ENCODE measurements at regions not wholly inside any gene's neighbourhood (a gene's known extent, or its start where the extent isn't known, plus 50 kb on each side); places are given as distances from the start of the nearest gene placed in this dataset.

DNA sequence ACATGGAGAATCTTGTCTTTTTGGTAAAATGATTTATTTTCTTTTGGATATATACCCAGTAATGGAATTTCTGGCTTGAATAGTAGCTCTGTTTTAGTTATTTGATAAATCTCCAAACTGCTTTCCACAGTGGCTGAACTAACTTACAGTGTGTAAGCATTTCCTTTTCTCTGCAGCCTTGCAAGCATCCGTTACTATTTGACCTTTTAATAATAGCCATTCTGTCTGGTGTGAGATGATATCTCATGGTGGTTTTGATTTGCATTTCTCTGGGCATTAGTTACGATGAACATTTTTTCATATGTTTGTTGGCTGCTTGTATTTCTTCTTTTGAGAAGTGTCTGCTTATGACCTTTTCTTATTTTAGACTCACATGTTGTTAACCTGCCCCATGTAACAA, 190.2 kb downstream of the GALR1 start:
- no peak for DNase-seq (ENCODE audit: low read depth in 4 of 4, low spot score in 1 of 4)

DNA sequence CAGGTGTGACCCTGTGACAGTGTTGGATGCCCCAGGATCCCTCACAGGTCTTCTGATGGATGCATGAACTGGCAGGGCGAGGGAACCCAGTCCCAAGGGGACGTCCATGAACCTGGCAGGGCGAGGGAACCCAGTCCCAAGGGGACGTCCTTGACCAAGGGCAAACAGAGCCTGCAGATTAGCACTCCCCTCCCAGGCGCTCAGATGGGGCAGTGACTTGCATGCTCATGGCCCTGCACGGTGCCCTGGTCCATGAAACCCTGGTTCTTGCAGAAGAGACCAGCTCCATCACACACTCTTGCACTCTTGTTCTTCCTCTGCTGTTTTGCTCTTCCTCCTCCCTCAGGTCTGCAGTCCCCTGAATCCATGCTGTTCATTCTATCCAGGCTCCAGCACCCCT, 192.7 kb downstream of the GALR1 start:
- no peak for DNase-seq (ENCODE audit: low read depth in 4 of 4, low spot score in 1 of 4)

DNA sequence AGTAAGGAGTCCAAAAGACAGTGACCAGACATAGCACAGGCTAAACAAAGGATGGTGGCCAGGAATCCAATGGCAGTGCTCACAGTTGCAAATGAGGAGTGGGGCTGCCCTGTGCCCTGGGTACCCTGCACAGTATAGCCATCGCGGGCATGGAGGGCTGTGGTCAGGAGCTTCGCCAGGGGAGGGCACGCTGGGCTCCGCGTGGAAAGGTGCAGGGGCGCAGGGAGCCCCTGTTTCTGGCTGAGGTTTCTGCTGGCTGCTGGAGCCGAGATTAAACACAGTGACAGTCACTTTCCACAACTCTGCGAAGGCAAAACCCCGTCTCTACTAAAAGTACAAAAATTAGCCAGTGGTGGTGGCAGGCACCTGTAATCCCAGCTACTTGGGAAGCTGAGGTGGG, 194.7 kb downstream of the GALR1 start:
- no peak for DNase-seq (ENCODE audit: low read depth in 4 of 4, low spot score in 1 of 4)

DNA sequence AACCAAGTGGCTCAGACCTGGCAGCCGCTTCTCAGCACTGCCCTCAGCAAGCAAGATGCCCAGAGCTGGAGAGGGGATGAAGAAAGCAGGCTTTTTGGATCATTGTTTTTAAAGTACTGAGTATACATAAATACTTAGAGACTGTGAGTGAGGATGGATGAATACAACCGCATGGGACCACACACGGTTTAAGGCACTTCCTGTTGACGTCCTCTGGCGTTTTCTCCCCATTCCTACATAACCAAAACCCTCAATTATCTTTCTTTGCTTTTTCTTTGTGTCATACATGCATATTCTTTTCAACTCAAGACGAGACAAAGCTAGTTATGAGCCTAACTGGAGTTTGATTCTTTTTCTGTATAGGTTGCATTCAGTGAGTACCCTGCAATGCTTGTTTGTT, 198.4 kb downstream of the GALR1 start:
- DNase-seq (ENCODE audit: low read depth in 4 of 4, low spot score in 1 of 4), result no peak

DNA sequence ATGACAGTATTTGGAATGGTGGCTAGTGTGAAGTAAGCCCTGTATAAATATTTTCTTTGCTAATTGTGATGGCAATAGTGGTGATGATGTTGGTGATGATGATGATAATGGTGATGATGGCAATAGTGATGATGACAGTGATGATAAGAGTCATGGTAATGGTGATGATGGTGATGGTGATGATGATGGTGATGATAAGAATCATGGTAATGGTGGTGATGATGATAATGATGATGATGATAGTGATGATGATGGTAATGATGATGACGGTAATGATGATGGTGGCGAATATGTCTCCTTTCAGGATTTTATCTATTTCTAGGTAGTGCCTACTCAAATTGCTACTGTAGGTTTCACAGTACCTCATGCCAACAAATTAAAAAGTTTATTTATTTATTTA, 205.4 kb downstream of the GALR1 start:
- DNase-seq (ENCODE audit: low read depth in 4 of 4, low spot score in 1 of 4), result no peak

DNA sequence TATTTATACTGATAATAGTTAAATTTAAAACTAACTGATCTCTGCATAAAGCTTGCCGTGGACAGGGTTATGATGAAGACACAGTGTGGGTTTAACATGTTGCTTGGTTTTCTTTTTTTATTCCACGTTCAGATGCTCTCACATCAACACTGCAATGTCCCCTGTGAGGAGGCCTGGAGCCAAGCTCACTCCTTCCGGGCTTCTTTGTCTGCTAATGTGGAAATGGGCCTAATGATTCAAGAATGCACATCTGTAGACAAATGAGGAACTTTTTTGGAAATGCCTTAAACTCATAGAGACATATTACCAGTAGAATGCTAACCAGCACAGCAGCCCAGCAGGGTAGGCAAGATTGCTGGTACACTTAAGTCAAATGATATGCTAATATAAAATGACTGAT, 208.0 kb downstream of the GALR1 start:
- DNase-seq (ENCODE audit: low read depth in 4 of 4, low spot score in 1 of 4), result no peak

DNA sequence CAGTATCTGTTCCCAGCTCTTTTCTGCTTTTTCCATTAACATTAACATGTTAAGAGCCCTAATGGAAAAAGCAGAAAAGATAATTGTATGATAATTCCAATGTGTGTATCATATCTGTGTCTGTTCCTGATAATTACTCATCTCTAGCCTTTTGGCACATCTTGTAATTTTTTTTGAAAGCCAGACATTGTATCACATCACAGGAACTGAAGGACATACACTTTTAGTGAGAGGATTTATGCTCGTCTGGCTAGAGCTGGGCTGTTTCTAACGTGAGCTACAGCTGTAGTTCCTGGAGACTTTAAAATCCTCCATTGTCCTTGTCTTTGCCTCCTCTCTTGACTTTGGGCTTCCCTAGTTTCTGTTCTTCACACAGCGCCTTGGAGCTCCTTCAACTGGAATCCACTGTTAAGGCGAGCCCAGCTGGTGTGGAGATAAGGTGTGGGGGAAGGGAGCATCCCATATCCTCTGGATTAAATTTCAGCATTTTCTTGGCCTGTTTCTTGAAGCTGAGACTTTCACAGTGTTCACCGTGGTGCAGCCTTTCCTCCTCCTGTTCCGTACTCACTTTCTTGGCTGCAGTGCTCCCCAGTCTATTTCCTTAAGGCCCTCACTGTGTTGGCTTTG, 211.5 kb downstream of the GALR1 start:
- no peak for DNase-seq (ENCODE audit: low read depth in 4 of 4, low spot score in 1 of 4)

DNA sequence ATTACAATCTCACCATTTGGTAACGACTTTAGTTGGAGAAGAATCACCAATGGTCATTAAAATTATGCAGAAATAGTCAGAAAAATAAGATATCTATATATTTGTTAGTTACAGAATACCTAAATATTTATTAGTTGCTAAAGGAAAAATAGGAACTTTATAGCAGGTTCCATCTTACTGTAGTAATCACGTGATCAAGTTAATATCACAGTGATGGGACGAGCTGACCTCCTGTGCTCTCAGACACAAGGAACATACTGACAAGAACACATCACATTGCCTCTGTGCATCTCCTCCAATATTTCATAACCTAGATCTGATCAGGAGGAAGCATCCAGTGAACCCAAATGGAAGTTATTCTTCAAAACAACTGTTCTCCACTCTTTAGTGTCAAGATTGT, 215.3 kb downstream of the GALR1 start:
- DNase-seq (ENCODE audit: low read depth in 4 of 4, low spot score in 1 of 4), result no peak

DNA sequence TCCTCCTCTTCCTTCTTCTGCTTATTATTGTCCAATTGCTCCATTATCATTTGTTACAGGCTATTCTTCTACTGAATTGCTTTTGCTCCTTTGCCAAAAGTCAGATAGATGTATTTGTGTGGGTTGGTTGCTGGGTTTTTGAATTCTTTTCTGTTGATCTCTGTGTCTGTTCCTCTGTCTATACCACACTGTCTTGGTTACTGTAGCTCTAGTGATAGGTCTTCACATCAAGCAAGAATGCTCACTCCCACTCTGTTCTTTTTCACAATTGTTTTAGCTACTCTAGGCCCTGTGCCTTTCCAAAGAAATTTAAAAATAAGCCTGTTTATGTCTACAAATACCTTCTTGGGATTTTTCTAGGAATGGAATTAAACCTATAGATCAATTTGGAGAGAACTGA, 217.2 kb downstream of the GALR1 start:
- DNase-seq (ENCODE audit: low read depth in 4 of 4, low spot score in 1 of 4), result no peak

DNA sequence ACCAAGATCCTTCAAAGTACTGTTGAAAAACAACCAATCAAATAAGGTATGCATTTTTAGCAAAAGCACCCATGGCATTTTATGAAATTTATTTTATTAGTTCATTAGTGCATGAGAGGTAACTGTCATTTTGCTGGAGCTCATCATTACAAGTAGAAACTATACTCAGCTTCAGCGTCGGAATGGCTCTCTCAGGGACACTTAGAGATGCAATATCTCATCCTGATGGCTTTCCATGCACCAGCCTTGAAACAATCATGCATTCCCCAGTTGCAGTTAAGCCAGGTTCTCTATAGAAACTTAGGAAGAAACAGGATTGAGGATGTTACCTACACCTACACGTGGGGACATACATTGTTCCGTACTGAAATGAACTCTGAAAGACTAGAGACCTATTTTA, 219.5 kb downstream of the GALR1 start:
- no peak for DNase-seq (ENCODE audit: low read depth in 4 of 4, low spot score in 1 of 4)

DNA sequence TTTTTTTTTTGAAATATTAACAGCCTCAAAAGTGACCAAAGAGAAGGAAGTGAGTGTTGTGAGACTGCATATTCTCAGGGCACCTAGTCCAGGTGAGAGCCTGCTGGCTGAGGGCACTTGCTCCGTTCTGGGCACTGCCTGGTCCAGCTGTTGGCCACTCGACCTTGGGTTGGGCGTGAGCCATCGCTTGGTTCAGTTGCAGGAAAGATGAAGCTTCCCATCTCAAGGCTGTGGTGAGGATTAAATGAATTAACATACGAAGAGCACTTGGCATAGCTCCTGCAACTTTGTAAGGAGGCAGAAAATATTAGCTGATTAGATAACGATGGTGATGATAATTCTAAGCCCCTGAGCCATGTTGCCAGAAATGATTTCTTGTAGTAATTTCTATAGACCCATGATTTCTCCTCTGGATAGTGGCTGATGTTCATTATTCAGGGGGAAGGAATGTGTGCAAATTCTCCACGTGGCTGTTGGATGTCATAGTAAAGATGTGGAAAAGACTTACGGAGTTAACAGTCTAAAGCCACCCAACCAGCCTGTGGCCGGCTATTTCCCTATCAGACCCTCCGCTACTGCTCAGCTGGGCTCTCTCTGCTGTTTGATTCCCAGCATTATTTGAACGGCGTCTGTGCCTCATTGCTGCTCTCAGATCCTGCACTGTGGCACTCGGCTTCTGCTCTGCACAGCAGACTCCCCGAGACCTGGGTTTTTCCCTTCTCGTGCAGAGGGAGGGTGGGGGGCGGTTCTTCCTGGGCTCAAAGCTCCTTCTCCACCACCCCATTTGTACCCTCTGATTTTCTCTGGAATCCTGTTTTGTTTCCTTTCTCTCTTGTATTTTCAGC, 221.1 kb downstream of the GALR1 start:
- no peak for DNase-seq (ENCODE audit: low read depth in 4 of 4, low spot score in 1 of 4)

DNA sequence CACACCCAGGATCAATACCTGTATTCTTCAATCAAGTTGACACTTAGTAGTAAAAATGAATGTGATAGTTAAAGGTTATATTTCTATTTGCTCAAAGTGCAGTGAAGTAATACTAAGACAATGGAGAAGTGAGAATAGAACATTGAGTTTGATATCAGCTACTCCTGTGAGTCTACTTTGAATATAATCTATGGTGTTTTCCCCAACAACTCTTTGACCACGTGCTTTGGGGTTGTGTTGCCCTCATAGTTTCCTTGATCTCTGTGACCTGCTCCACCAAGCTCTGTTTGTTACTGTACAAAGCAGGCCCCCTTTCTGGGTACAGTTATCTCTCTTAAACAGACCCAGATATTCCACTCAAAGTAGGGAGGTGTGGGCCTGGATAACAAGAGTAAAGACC, 222.9 kb downstream of the GALR1 start:
- DNase-seq (ENCODE audit: low read depth in 4 of 4, low spot score in 1 of 4), result no peak

DNA sequence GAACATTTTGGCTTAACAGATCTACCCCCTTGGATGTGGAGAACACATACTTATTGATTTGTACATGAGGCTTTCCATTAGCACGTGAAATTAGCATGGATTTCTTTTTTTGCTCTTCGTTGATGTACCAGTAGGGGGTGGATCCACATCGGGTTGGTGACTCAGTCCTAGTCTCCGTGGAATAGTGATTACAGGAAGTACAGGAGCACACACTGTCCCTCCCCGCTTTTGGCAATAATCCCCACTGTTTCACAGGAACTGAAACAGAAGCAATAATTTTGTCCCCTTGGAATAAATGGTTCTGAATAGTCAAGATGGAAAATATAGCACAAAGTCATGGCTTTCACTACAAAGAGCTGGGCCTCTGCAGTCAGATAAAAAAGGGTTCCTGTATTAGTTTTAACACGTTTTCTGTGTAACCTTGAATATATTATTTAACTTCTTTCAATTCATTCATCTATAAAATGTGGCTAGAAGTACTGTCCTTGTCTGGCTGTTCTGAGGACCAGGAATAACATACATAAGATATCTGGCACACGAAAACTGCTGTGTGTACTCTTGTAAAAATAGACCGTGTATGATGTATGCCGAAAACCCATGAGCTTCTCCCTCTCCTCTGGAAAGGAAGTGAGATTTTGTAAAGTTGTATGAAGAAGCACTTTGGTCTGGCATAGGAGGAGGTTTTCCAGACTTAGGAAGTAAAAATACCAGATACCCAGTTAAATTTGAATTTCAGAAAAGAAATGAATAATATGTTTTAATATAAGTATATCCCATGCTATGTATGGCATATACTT, 229.2 kb downstream of the GALR1 start:
- no peak for DNase-seq (ENCODE audit: low read depth in 4 of 4, low spot score in 1 of 4)

DNA sequence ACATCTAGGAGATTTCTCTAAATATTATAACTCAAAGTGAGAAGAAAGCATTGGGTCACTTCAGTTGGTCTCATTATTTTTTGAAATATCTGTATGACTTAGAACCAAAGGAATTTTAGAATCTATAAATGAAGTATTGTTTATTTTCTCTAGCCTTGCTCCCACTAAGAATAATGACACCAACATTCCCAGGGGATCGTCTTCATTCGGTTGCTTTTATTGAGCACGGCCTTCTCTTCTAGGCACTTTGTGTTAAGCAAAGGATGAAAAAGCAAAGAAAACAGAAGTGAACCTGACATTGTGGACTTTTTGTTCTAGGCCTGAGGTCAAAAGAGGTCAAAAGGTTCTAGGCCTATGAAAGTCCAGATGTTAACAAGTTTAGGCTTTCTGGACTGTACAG, 231.9 kb downstream of the GALR1 start:
- DNase-seq (ENCODE audit: low read depth in 4 of 4, low spot score in 1 of 4), result no peak

DNA sequence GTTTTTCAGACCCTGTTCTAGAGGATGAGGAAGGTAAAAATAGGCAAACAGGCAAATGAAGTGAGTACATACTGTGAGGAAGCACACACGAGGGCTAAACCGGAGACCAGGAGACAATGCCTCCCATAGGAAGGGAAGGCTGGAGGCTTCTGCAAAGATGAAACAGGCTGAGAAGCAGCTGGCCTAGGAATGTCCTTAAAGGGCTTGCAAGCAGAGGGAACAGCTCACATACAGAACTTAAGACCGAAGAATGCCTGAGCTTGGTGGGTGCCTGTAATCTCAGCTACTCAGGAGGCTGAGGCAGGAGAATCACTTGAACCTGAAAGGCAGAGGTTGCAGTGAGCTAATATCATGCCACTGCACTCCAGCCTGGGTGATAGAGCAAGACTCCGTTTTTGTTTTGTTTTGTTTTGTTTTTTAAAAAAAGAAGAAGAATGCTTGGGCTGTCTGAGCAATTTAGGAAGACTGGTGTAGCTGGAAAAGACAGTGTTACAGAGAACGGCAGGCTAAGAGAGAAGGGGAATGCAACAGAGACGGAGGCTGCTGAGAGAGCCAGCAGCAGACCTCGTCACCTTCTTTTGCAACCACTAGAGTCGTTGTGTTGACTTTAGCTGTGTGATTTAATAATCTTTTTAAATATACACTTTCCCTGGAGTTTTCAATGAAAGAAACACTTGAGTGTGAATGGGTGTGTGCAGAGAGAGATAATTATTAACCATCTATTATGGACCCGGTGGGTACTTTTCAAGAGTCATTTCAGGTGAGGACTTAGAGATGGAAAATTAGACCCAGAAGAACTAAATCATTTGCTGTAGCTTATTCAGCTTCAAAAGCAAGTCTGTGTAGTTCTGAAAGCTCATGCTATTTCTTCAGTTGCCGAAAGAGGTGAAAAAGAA, 232.8 kb downstream of the GALR1 start:
- DNase-seq (ENCODE audit: low read depth in 4 of 4, low spot score in 1 of 4), result no peak

DNA sequence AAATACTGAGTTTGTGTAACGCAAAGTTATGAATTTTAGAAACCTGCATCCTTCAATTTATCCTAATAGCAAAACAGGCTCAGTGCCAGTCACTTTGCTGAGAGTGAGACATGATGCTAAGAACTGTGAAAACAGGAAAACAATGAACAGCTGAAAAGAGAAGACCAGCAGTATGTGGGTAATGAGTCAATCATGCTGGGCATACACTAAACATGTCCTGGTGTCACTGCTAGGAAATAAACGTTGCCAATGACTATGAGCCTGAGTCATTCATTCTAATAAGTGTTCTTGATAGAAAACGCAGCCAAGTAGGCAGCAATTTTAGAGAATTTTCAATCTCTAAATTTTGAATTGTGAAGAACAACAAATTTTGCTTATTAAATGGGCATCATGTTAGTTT, 237.3 kb downstream of the GALR1 start:
- DNase-seq (ENCODE audit: low read depth in 4 of 4, low spot score in 1 of 4), result no peak

DNA sequence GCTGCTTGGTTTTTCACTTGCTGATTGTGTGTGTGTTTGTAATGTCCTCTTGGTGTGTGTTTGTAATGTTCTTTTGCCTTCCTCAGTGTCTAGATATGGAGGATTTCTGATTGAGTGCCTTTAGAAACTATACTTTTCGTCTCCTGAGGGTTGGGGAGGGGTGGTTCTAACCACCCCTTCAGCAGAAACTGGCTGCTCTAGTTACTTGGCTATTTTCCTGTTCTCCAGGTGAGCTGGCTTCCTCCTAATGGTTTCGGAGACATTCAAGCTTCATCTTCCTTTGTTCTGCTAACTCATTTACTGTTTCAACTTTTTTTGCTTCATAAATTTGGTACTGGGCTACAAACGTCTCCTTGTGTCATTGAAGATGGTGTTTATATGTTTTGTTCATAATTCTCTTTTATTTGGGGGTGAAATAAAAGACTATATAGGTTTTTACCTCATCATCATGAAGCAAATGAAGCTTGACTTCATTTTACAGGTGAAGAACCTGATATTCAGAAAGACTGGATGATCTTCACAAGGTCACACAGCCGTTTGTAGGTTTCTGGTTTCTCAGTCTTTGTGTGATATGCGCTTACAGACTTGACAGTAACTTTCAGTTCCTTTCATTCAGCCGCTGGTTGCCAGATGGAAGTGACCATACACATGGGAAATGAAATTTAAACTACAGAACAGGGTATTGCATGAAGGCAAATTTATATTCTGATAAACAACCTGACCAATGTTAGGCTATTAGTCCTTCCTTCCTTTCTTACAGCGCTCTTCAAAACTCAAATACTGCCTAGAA, 238.5 kb downstream of the GALR1 start:
- no peak for DNase-seq (ENCODE audit: low read depth in 4 of 4, low spot score in 1 of 4)

DNA sequence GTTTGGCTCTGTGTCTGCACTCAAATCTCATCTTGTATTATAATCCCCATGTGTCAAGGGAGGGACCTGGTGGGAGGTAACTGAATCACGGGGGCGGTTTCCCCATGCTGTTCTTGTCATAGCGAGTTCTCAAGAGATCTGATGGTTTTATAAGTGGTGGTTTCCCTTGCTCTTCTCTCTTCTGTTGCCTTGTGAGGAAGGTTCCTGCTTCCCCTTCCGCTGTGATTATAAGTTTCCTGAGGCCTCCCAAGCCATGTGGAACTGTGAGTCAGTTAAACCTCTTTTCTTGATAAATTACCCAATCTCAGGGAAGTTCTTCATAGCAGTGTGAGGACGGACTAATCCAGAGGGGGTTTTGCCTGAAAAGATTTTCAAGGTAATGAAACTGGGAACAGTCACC, 245.4 kb downstream of the GALR1 start:
- DNase-seq (ENCODE audit: low read depth in 4 of 4, low spot score in 1 of 4), result no peak

DNA sequence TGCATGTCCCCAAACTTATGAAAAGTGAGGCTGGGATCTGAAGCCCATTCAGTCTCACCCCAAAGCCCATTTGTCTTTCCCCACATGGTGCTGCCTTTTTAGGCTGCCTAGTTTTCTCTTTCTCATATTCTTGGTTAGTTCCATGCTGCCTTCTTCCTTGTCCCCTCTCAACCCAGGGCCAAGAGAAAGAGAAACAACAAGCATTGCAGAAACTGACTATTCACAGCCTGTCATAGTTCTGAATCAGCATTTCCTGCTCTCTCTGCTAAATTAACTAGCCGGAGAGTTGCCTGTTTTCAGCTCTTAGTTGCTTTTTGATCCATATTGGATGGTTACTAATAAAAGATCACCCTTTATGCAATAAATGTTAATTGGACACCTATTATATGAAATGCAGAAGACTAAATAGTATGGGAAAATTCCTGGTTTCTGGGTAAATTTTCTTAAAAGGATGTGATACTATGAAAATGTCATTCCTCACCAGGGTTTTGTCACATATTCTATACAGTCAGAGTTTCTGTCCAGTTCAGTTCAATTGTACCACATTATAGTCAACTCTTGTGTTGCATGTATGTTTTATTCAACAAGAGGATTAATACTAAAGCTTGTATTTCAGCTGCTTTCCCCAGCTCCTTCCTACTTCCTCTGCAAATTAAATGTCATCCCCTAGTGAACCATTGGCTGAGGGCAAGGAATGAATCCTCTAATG, 246.5 kb downstream of the GALR1 start:
- no peak for DNase-seq (ENCODE audit: low read depth in 4 of 4, low spot score in 1 of 4)

DNA sequence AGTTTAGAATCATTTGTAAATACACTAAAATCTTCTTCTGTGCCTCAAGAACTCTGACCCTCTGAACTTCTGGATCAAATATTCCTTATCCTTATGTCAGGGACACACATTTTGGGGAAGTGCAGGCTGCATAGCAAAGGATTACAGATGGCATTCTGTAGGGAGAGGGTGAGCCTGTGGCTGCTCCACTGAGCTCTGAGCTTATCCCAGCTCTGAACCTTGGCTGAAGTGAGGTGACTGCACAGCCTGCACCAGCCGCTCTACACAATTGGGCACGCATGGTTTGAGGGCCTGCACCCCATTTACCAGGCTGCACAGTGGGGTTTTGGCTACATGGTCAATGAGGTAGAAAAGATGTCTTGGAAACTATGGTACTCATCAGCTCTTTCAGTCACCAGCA, 251.6 kb downstream of the GALR1 start:
- DNase-seq (ENCODE audit: low read depth in 4 of 4, low spot score in 1 of 4), result no peak
